Common myeloid progenitor, CD34-positive (primary cell): ENCODE measurements at regions not wholly inside any gene's neighbourhood (a gene's known extent, or its start where the extent isn't known, plus 50 kb on each side); places are given as distances from the start of the nearest gene placed in this dataset.

ENCODE experiments used
- CTCF ChIA-PET: fragments of 350-600 bp; sonication (Branson Sonifier 250); formaldehyde crosslinking; loops from one replicate; lab custom pipeline; 2021; ENCODE audit warnings: antibody characterized with exemption; lab: Charles Lee
- POLR2A ChIA-PET: fragments of 350-600 bp; sonication (Branson Sonifier 250); formaldehyde crosslinking; loops from one replicate; lab custom pipeline; 2021; ENCODE audit warnings: antibody characterized with exemption; lab: Charles Lee
- DNase-seq, 3 donors: peaks; one replicate each; pipeline versions ENCODE4 v3.0.0 to v3.0.0-alpha.2; 2013
- H3K27ac ChIP-seq, 2 experiments: 1 replicate in 1 of 2; 2 replicates in 1 of 2; pipeline ENCODE4 v1.7.0; 2013; ENCODE audit warnings: inconsistent platforms in 2 of 2, low read length in 2 of 2, mild to moderate bottlenecking in 2 of 2, low read depth in 1 of 2, moderate library complexity in 1 of 2; ENCODE audit not compliant: severe bottlenecking in 2 of 2, insufficient read depth in 1 of 2, poor library complexity in 1 of 2
- H3K27me3 ChIP-seq, 5 experiments: replicated peaks in 2 of 5; 1 replicate in 3 of 5; 2 replicates in 2 of 5; pipeline versions ENCODE4 v1.6.1 to v1.7.0; 2013; ENCODE audit warnings: low read length in 4 of 5, mild to moderate bottlenecking in 2 of 5, moderate library complexity in 2 of 5, inconsistent platforms in 1 of 5; ENCODE audit not compliant: insufficient read depth in 5 of 5, control insufficient read depth in 4 of 5
- H3K36me3 ChIP-seq, 4 experiments: 1 replicate in 2 of 4; 2 replicates in 2 of 4; pipeline versions ENCODE4 v1.6.1 to v1.7.0; 2013; ENCODE audit warnings: low read length in 3 of 4, control low read depth in 1 of 4, mild to moderate bottlenecking in 1 of 4; ENCODE audit not compliant: control insufficient read depth in 4 of 4, insufficient read depth in 4 of 4
- H3K4me1 ChIP-seq, 4 experiments: 1 replicate in 3 of 4; 2 replicates in 1 of 4; pipeline versions ENCODE4 v1.6.1 to v1.7.1; 2013; ENCODE audit warnings: low read length in 3 of 4, mild to moderate bottlenecking in 3 of 4, control low read depth in 1 of 4, inconsistent platforms in 1 of 4, moderate library complexity in 1 of 4; ENCODE audit not compliant: control insufficient read depth in 4 of 4, insufficient read depth in 4 of 4; ENCODE audit errors: control extremely low read depth in 1 of 4
- H3K4me3 ChIP-seq, 7 experiments: 1 replicate in 4 of 7; 2 replicates in 3 of 7; pipeline versions ENCODE4 v1.5.1 to v1.7.0; 2013; ENCODE audit warnings: mild to moderate bottlenecking in 7 of 7, low read length in 6 of 7, moderate library complexity in 6 of 7, inconsistent platforms in 2 of 7, low read depth in 2 of 7, control low read depth in 1 of 7; ENCODE audit not compliant: insufficient read depth in 4 of 7, control insufficient read depth in 1 of 7; ENCODE audit errors: extremely low read depth in 1 of 7
- H3K9me3 ChIP-seq, 5 experiments: 1 replicate in 4 of 5; 2 replicates in 1 of 5; pipeline versions ENCODE4 v1.6.1 to v1.7.1; 2013; ENCODE audit warnings: low read length in 4 of 5, mild to moderate bottlenecking in 2 of 5, inconsistent platforms in 1 of 5, low read depth in 1 of 5, moderate library complexity in 1 of 5; ENCODE audit not compliant: control insufficient read depth in 4 of 5, insufficient read depth in 2 of 5; ENCODE audit errors: control extremely low read depth in 1 of 5
- WGBS: methylation state at CpG from one replicate; pipeline ENCODE4 v1.1.5; 2013; ENCODE audit not compliant: insufficient coverage; 5-methylcytosine and 5-hydroxymethylcytosine counted together

DNA sequence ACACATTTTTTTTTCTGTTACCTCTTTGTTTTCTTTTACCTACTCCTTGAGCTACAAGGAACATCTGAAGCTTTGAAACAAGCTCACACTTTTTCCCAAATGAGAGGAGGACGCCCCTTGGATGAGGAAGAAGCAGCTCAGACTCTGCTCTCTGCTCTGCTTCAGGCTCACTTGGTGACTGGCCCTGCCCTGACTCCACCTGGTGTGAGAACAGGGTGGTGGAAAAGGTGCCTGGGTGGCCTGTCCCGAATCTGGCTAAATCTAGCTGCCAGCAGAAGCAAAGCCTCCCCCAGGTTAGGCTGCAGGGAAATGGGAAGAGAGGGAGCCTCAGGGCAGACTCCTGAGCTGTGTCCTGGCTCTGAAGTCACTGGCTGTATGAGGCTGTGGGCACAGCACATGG lies 68.0 kb upstream of the CEACAM8 start:
- Histone ChIP-seq H3K27me3 (no peaks in the 10 kb centered on the region), H3K27ac (no peak overlapping the region), H3K36me3 (no peaks in the 10 kb centered on the region), H3K4me1 (peaks cover 0 to 13% (median 7%) of the 10 kb centered on the region in 4 experiments), H3K9me3 (peaks cover 0 to 6% (median 0%) of the 10 kb centered on the region in 5 experiments), H3K4me3 (no peak overlapping the region)
- no CpG with 5 or more reads among the region's 2 CpGs for WGBS
- ChIA-PET POLR2A (no interaction called here), CTCF (no interaction called here)
- no peak for DNase-seq

DNA sequence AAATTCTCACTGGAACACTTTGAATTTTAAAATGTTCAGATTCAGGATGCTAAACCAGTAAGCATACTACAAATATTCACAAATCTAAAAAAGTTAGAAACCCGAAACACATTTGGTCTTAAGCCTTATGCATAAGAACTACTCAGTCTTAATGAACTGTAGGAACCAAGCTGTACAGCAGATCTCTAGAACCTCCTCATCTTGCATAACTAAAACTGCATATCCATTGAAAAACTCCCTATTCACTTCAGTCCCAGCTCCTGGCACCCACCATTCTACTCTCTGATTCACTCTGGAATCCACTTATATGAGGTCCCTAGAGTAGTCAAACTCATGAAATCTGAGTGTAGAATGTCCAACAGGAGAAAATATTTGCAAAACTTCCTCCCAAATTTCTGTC lies 65.6 kb upstream of the CEACAM8 start:
- POLR2A ChIA-PET: no interaction called here

DNA sequence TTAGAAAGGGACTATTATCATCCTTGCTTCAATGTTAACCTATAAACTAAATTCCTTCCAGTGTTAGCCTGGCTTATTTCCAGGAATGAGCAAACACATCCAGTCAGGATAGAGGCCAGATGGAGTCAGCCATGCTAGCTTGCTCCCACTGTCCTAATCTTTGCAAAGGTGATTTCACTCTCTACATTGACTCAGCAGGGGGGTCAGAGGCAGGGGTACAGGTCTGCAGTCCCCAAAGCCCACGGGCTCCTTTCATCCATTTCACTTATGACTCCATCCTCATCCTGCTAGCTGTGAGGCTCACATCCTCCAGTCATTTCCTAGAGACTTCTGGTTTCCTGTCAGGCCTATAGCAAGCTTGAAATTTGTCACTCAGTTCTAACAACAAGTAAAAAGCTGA lies 63.4 kb upstream of the CEACAM8 start:
- H3K27ac ChIP-seq: peak overlapping the region; percentile 4 to 47
- ChIA-PET POLR2A (no interaction called here), CTCF (interaction anchor here (0.7 to 1.3 kb wide), 3 partner anchors 21 to 109 kb away, joined by 3 read pairs; no protein-coding TSS in a partner anchor)
- no peaks in the 10 kb centered on the region for H3K27me3 ChIP-seq
- DNase-seq: peak; percentile 11 to 75 (median 68)
- peaks cover 0 to 6% (median 0%) of the 10 kb centered on the region in 5 experiments for H3K9me3 ChIP-seq
- 0% methylated on average over 1 of the region's 1 CpG for WGBS
- H3K4me3 ChIP-seq: peak overlapping the region in 1 of 7 experiments; percentile 1
- H3K36me3 ChIP-seq: no peaks in the 10 kb centered on the region
- H3K4me1 ChIP-seq: peaks cover 0 to 18% (median 7%) of the 10 kb centered on the region in 4 experiments

More for the DNA sequence above, 65.6 kb upstream of the CEACAM8 start:
- no peak for DNase-seq
- H3K27ac ChIP-seq: no peak overlapping the region
- CTCF ChIA-PET: no interaction called here
- H3K9me3 ChIP-seq: peaks cover 0 to 6% (median 0%) of the 10 kb centered on the region in 5 experiments
- 100% methylated on average over 1 of the region's 1 CpG for WGBS
- H3K4me1 ChIP-seq: peaks cover 0 to 15% (median 7%) of the 10 kb centered on the region in 4 experiments
- no peaks in the 10 kb centered on the region for H3K27me3 ChIP-seq
- H3K36me3 ChIP-seq: no peaks in the 10 kb centered on the region
- H3K4me3 ChIP-seq: no peak overlapping the region

DNA sequence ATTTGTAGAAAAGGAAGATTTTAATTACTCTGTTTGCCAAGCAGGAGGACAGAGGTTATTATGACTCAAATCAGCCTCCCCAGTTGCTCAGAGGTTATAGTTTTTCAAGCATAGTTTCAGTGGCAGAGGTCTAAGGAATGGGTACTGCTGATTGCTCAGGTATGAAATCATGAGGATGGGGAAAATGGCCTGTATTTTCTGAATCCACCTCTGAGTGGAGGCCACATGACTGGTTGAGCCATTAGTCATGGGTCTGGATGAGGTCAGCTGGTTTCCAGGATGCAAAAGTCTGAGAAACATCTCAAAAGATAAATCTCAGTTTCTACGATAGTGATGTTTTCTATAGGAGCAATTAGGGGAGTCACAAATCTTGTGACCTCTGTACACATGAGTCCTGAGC lies 62.8 kb upstream of the CEACAM8 start:
- Histone ChIP-seq H3K27me3 (no peaks in the 10 kb centered on the region), H3K4me3 (no peak overlapping the region), H3K27ac (no peak overlapping the region), H3K9me3 (peaks cover 0 to 6% (median 0%) of the 10 kb centered on the region in 5 experiments), H3K36me3 (no peaks in the 10 kb centered on the region), H3K4me1 (peaks cover 0 to 18% (median 7%) of the 10 kb centered on the region in 4 experiments)
- ChIA-PET CTCF (interaction anchor here (1.3 kb wide), 1 partner anchor 21 kb away, joined by 3 read pairs; no protein-coding TSS in a partner anchor), POLR2A (no interaction called here)
- no peak for DNase-seq
- 71% methylated on average over 1 of the region's 1 CpG for WGBS

DNA sequence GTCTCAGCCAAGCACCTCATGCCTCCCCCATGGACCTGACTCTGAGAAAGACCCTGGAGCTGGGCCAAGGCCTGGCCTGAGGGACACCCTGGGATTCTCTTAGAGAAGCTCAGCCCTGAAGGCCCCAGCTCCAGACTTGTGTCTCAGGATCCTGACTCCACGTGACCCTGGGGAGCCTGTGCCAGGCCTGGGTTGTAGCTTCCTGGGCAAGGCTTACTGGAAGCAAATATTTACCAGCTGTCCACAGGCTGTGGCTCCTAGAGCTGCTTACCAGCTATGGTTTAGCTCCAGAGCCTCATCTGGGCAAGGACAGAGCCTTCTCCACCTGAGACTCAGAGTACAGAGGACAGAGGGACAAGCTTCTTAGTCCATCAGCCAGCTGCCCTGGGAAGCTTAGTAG lies 61.0 kb upstream of the CEACAM8 start:
- DNase-seq: no peak
- Histone ChIP-seq H3K27me3 (no peaks in the 10 kb centered on the region), H3K4me3 (no peak overlapping the region), H3K4me1 (peaks cover 0 to 22% (median 7%) of the 10 kb centered on the region in 4 experiments), H3K27ac (no peak overlapping the region), H3K9me3 (peaks cover 0 to 6% (median 0%) of the 10 kb centered on the region in 5 experiments), H3K36me3 (no peaks in the 10 kb centered on the region)
- 100% methylated on average over 1 of the region's 1 CpG for WGBS
- CTCF ChIA-PET: interaction anchor here (1.9 kb wide), 1 partner anchor 9 kb away, joined by 7 read pairs; no protein-coding TSS in a partner anchor
- POLR2A ChIA-PET: no interaction called here

DNA sequence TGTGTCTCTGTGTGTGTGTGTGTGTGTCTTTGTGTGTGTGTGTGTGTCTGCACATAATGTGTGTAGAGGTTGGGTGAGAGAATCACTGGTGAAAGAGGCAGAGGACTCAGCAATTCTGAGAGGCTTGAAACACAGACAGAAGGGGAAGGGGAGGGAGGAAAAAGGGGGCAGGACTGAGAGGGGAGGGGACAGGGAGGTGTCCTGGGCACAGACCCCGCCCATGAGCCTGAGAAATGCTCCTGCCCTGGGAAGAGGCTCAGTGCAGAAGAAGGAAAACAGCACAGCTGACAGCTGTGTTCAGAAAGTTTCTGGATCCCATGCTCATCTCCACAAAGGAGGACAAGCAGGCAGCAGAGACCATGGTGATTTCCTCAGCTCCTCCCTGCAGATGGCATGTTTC lies 59.1 kb upstream of the CEACAM8 start:
- CTCF ChIA-PET: interaction anchor here (1.3 kb wide), 1 partner anchor 19 kb away, joined by 4 read pairs; no protein-coding TSS in a partner anchor
- no peak for DNase-seq
- POLR2A ChIA-PET: no interaction called here
- H3K27me3 ChIP-seq: no peaks in the 10 kb centered on the region
- H3K36me3 ChIP-seq: no peaks in the 10 kb centered on the region
- peaks cover 0 to 20% (median 7%) of the 10 kb centered on the region in 4 experiments for H3K4me1 ChIP-seq
- H3K27ac ChIP-seq: no peak overlapping the region
- WGBS: 83% methylated on average over 1 of the region's 1 CpG
- no peak overlapping the region for H3K4me3 ChIP-seq
- H3K9me3 ChIP-seq: no peaks in the 10 kb centered on the region

DNA sequence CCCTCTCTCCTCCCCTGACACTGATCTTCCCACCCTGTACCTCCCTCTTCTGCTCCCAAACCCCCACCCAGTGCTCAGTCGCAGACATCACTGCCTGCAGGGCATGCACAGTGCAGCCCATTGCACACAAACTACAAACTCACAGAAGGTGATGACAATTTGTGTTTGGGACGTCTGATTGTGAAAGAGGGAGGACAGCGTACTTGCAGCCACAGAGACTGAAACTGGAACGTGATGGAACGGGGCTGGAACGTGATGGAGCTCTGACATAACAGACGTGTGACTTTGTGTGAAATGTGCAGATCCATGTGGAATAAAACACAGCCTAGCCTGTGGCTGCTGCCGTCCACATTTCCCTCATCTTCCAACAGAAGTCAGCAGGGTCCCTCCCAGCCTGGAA lies 57.3 kb upstream of the CEACAM8 start:
- Histone ChIP-seq H3K27me3 (no peaks in the 10 kb centered on the region), H3K27ac (no peak overlapping the region), H3K4me1 (peaks cover 0 to 7% (median 0%) of the 10 kb centered on the region in 4 experiments), H3K9me3 (no peaks in the 10 kb centered on the region), H3K4me3 (no peak overlapping the region), H3K36me3 (no peaks in the 10 kb centered on the region)
- 98% methylated on average over 5 of the region's 8 CpGs for WGBS
- no peak for DNase-seq
- ChIA-PET POLR2A (no interaction called here), CTCF (no interaction called here)
